ENCODE measurements at regions not wholly inside any gene's neighbourhood (a gene's known extent, or its start where the extent isn't known, plus 50 kb on each side); places are given as distances from the start of the nearest gene placed in this dataset.

GRCh38 chrX:34557733-34558132 is 99.4 kb downstream of the TMEM47 start:
- no peak for TF ChIP-seq CTCF (IDR thresholded peaks at IDR 0.05; ENCODE audit: insufficient read depth, low read length)
- no peak overlapping the region for H3K4me3 ChIP-seq (ENCODE audit: low read depth, low read length)
- no peak for DNase-seq (ENCODE audit: low read depth)

- TF ChIP-seq CTCF (IDR thresholded peaks at IDR 0.05; ENCODE audit: insufficient read depth, low read length), result no peak
- no peak for DNase-seq (ENCODE audit: low read depth)
- H3K4me3 ChIP-seq (ENCODE audit: low read depth, low read length), result no peak overlapping the region
Observed at GRCh38 chrX:34555481-34555880, 101.6 kb downstream of the TMEM47 start.

- no peak for TF ChIP-seq CTCF (IDR thresholded peaks at IDR 0.05; ENCODE audit: insufficient read depth, low read length)
- no peak for DNase-seq (ENCODE audit: low read depth)
- H3K4me3 ChIP-seq (ENCODE audit: low read depth, low read length), result no peak overlapping the region
Observed at GRCh38 chrX:34546366-34546765, 110.7 kb downstream of the TMEM47 start.

DNA sequence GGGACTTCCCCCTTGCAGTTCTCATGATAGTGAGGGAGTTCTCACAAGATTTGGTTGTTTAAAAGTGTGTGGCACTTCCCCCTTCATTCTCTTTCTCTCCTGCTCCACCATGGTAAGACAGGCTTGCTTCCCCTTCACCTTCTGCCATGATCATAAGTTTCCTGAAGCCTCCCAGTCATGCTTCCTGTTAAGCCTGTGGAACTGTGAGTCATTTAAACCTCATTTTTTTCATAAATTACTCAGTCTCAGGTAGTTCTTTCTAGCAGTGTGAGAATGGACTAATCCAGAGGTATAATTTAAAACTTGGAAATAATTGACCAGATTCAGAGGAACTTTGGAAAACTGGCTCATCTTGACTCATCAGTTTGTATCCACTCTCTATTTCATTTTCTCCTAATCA is 129.0 kb downstream of the TMEM47 start:
- TF ChIP-seq CTCF (IDR thresholded peaks at IDR 0.05; ENCODE audit: insufficient read depth, low read length), result no peak
- no peak overlapping the region for H3K4me3 ChIP-seq (ENCODE audit: low read depth, low read length)
- no peak for DNase-seq (ENCODE audit: low read depth)

DNA sequence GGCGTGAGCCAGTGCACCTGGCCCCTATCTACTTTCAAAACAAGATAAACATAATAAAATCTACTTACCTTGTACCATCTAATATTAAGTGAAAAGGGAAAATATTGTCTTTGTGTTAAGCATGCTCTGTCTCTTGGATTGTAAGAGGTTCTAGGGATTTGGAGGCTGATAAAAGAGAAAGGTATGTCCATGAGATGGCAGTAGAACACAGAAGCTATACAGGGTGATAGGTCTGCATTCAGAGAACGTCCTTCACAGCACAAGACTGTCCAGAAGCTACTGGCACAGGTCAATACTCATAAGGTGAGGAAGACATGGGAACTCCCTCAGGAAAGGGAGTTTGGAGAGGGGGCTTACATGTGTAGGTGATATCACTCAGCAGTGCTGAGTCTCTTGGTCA is 135.5 kb downstream of the TMEM47 start:
- no peak for TF ChIP-seq CTCF (IDR thresholded peaks at IDR 0.05; ENCODE audit: insufficient read depth, low read length)
- H3K4me3 ChIP-seq (ENCODE audit: low read depth, low read length), result no peak overlapping the region
- no peak for DNase-seq (ENCODE audit: low read depth)

GRCh38 chrX:34509394-34509793 is 147.7 kb downstream of the TMEM47 start:
- DNase-seq (ENCODE audit: low read depth), result no peak
- no peak for TF ChIP-seq CTCF (IDR thresholded peaks at IDR 0.05; ENCODE audit: insufficient read depth, low read length)
- H3K4me3 ChIP-seq (ENCODE audit: low read depth, low read length), result no peak overlapping the region

GRCh38 chrX:34503119-34503518 is 154.0 kb downstream of the TMEM47 start:
- no peak for TF ChIP-seq CTCF (IDR thresholded peaks at IDR 0.05; ENCODE audit: insufficient read depth, low read length)

More at GRCh38 chrX:34503119-34503518, 154.0 kb downstream of the TMEM47 start:
- no peak for DNase-seq (ENCODE audit: low read depth)
- H3K4me3 ChIP-seq (ENCODE audit: low read depth, low read length), result no peak overlapping the region

All from fibroblast of the aortic adventitia (primary cell).